DMS153 treated with DMSO at 0.1 percent for 48 hours (cell line): ENCODE measurements at regions not wholly inside any gene's neighbourhood (a gene's known extent, or its start where the extent isn't known, plus 50 kb on each side); places are given as distances from the start of the nearest gene placed in this dataset.

Experiments used
- DNase-seq: peaks from one replicate; lab custom pipeline; 2025; ENCODE audit not compliant: unreplicated experiment; lab: John Stamatoyannopoulos, UW

DNA sequence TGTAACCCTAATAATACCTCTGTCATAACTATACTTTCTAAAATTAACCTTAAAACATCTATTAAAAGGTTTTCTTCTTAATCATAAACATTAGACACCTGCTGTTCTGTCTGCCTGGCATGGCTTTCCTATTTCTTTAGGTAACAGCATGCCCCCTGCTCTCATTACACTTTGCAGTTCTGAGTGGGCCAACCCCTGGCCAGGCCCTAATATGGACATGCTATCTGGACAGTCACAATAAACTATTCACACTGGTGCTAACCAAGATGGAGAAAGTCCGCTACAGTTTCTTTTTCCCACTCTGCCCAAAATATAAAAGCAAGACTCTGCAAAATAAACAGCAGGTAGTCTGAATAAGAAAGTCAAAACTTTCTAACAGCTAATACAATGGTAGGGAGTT, 84.0 kb downstream of the ELAPOR2 start:
- no peak for DNase-seq

DNA sequence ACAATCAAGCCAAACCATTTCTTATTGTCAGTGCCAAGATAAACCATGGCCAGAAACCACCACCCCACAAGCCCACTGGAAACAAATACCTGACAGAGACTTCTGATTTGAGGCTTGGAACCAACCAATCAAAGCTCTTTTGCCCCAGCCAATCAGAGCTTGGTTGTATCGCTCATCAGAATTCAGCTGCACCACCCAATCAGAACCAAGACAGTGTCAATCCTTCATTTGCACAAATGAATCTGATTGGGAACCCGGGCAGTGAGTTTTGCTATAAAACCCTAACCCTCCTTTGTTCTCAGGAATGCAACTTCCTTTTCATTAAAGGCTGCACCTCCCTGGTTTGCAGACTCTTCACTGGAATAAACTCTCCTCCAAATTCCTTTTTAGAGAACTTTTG, 87.4 kb downstream of the ELAPOR2 start:
- DNase-seq: no peak

DNA sequence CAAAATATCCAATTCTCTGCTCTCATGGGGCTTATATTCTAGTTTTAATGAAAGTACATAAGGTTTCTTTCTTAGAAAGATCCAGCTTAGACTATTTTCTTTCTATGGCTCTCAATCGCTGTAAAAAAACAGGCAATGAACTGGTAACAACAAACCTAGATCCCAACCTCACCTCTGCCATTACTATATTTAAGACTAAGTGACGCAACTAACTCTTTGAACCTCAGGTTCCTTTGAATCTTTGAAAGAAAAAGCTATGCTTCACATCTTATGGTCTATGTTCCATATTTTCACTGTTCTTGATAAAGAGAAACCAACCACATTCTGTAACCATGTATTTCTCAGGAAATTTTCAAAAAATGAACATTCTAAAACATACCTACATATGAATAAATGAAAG, 88.5 kb downstream of the ELAPOR2 start:
- no peak for DNase-seq

DNA sequence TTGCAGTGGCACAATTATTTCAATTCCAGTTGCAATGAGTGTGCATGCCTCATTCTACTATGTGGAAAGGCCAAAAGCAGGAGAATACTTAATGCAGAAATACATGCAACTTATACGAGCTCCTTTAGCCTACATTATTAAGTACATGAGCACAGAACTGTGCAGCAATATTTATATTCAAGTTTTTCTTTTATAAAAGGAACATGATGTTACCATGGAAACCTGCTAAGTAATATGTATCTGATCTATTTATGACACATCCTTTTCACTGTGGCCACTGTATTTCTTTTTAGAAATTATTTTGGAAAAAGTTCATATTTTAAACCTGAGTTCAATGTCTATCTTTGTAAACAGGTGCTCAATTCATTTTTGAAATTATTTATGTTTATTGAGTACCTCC, 88.9 kb downstream of the ELAPOR2 start:
- DNase-seq: no peak

DNA sequence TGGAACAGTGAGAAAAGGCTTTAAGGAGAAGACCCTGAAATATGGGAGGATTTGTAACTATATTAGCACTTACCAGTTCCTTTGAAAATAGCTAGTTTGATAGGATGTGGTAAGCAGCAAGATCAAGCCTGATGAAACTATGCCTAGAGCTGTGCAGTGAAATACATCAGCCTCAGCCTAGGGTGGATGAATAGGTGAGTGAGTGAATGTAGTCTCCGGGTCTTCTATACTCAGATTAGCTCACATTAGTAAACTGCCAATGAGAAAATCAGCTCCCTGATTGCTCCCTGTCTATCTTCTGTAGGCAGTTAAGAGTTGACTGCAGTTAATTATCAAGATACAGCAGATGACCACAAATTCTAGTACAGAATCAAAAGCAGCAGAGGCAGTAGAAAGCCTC, 89.6 kb downstream of the ELAPOR2 start:
- DNase-seq: no peak

DNA sequence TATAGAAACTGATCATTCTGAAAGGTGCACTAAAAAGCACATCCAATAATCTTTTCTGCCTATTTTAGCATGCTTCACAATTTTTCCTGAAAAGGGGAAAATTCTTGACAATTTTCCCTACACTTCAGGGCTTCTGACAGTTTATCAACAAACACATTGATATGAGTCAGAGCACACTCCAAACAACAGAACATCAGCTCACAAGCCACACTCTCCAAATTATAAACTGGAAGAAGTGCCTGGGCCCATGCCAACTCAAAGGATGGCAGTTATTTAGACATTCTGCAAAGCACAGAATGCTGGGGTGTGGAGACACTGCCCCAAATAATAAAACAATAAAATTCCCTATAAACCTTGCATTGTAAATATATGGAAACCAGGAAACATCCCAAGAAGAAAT, 90.8 kb downstream of the ELAPOR2 start:
- DNase-seq: no peak

DNA sequence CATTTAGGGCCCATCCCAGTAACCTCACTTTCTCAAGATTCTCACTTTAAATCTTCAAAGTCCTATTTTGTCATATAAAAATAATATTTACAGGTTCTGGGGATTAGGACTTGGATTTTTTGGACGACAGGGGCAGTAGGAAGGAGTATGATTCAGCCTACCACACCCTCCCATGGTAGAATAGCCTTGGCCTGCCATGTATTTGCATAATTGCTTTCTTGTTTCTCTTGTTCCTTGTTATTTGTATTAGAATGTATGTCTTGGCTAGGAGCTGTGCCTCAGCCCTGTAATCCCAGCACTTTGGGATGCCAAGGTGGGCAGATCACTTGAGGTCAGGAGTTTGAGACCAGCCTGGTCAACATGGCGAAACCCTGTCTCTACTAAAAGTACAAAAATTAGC, 92.5 kb downstream of the ELAPOR2 start:
- no peak for DNase-seq

DNA sequence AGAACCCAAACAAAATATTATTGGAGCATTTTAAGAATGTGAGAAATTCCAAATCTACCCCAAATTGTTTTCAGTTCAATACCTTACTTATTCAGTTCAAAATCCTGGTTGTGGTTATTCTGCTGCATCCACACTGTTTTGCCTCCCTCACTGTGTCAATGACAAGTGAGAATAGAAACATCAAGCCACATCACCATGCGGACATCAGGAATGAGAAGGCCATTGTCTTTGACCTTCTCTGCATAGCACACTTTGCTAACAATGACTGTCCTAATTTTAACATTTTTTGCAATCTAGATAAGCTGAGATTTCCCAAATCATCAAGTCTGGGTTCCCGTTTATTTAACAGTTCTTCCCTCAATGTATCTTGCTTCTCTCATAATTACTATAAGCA, 93.7 kb downstream of the ELAPOR2 start:
- no peak for DNase-seq

DNA sequence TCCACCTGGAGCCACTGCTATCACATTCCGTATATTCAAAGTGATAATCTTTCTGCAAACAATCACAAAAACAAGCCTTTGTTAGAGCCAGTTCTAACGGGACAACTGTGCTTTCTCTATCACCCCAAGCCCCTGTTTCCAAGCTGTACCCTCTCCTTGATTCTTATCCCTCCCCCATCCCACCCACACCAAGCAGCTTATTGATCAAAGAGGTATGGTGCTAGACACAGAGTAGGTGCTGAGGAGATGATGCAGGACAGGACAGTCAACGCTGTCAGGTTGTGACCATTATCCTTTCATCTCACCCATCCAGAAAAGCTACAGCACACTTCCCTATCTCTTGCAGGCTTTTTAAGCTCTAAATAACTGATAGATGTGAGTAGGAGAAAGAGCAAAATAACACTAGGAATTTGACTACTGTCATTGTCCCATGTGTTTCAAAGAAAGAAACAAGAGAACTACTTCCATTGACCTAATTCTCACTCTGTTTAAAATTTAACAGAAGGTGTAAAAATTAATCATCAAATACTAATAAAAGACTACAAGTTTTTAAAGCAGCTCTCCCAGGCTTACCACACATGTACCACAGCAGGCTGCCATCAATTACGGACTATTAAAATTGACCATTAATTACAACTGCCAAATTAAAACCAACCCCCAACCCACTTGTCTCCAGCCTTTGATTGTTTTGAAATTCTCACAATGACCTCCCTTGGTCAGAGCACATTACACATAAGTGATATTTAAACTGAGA, 94.3 kb downstream of the ELAPOR2 start:
- DNase-seq: no peak

DNA sequence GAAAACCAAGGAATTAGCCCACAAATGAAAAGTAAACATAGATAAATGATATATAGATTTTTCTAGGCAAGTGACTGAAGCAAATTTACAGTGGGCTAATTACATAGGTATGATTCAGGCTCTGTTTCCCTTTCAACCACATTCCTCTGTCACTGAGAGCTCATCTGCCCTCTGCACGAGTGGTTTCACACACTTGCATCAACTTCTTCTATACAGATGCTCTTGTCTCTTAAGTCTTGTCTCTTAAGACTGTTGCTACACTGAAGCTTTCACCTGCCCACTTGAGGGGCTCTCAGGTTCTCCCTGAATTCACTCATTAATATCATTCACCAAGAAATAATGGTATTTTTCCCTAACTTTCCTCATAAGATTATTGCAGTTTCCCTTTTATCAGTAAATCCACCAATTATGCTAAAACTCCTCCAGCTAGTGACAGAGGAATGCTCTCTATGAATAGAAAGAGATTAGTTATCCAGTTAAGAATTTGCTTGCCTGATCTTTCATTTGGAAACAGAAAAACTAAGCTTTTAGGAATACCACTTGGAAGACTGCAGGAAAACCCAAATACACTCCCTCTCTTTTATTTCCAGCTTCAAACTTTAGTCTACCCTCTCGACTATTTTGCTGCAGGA, 95.7 kb downstream of the ELAPOR2 start:
- no peak for DNase-seq

DNA sequence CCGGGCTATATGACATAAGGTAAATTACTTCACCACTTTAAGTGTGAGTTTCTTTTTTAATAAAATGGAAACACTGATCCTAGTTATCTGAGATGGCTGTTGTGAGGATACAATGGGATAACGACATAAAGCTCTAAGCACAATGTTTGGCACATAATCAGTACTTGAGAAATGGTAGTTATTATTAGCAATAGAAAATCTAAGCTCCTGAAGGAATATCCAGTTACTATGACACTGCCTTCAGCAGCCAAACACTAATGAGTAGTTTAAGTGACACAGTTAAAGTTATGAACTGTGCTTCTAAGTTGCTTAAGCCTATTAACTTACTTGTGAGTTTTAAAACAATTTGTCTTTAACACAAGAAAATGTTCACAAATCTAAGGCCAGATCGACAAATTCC, 96.8 kb downstream of the ELAPOR2 start:
- no peak for DNase-seq

DNA sequence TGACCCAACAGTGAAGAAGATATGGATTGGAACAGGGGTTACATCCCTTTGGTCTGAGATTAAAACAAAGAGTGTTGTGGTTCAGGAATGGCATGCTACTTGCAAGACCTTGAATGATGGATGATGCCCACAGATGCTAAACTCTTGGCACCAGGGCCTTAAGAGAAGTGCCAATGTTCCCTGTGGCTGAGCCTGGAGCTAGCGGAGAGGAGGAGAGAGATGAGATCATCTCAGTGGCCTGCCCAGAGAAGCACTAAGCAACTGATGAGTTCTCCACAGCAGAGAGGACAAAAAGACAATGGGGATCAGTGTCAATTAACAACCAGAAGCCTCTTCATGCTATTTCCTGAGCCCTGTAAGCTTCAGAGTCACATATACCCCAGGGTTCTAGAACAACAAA, 97.8 kb downstream of the ELAPOR2 start:
- DNase-seq: no peak

DNA sequence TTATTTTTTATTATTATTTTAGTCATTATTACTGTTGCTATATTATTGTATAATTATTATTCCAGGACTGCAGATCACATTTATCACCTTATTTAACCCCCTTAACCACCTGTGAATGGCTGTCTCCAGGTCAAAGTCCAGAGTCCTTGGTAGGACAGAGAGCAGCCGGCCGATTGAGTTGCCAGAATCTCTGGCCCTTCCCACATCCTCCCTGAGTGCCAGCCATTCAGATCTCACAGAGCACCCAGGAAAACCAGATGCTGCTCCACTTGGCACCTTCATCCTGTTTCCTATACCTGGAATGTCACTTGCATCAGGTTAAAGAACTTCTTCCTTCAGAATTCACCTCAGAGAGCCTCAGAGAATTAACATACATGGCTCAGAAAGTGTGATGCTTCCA, 101.1 kb downstream of the ELAPOR2 start:
- DNase-seq: no peak

DNA sequence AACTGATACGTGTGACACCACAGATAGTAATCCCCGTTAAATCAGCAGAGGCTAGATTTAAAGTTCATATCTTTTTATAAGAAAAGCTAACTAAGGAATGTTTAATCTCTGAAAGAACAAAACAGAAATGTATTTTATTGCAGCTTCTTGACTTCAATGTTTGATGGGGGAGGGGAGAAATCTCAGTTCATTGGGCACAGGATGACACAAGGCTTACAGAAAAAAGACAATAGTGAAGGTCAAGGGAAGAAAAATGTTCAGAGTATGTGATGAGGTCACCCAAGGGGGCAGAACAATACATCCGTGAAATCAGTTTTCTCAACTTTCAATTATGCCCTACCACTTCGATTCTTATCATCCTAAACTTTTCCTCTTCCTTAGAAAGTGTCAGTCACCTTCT, 102.9 kb downstream of the ELAPOR2 start:
- no peak for DNase-seq

DNA sequence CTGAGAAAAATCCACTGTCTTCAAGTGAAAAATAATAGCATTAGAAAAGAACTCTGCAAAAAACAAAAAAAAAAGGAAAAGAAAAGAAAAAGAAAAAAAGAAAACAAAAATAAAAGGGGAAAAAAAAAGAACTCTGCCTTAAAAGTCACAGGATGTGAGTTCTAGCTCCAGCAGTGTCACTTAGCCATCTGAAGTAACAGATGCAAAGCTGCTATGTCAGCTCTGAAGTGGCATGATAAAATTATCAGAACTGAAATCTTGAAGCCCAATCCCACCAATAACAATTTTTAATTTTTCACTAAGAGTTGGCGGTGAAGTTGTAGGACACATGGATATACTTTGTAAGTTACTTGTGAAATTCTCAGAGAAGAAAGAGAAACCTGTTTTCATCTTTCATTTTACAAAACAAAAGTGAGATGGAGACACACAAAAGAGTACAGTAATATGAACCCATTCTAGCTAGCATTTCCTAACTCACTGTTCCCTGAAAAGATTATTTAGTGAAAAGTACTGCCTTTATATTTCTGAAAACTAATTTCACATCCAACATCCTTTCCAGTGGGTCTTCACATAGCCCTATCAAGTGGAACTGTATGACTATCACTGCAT, 103.5 kb downstream of the ELAPOR2 start:
- no peak for DNase-seq

DNA sequence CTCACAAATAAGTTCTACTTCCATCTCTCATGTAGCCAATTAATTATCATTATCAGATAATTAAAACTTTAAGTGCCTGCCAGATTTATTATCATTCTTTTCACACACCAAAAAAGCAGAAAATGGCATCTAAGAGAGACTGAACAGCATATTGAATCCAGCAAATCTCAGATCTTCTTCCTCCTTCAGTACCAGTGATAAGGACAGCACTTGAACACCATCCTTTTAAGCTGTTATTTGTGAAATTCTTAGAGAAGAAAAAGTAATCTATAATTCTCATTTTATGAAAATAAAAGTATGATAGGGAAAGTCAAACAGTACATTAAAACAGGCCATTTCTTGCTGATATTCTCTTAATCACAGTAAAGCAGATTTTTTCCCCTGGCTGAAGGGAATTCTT, 104.5 kb downstream of the ELAPOR2 start:
- no peak for DNase-seq

DNA sequence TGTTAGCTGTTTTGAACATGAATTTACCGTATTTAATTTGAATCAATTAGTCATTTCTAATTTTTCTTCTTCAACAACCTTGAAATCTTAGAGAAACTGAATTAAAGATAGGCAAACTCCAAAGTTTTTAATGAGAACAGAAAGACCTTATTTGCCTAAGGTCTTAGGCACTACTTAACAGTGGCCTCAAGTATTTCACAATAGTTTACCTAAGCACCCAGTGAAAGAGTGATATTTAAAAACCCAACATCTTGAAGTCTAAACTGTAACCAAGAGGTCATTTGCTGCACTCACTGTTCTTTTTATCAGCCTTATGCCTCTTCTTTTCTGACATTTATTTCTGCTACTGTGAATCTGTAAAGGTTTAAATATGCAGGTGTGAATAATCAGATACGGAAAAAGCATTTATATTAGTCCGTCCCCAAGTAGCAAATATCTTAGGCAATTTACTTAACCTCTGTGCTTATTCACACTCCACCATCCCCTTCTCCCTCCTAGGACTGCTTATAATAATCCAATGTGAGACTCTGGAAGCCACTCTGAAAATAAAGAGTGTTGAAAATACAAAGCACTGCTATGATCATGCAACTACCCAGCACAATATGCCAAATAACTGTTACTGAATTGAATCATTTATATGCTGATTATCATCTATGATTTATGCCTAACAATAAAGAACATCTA, 105.7 kb downstream of the ELAPOR2 start:
- no peak for DNase-seq

DNA sequence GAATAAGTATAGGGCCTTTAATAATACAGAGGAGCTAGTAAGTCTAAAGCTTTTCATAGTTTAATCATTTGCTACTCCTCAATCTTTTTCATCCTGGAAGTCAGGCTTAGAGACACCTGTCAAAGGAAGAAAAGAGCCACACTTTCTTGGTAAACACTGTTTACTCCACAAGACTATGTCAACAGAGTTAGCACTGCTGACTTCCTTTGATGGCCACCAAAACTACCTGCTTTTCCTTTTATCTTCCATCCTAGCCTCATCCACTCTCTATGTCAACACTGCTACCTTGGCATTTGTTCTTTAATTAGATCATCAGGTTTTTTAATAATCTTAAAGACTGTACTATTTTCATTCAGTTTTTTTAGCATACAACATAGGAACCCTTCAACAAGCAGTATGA, 106.2 kb downstream of the ELAPOR2 start:
- DNase-seq: no peak

DNA sequence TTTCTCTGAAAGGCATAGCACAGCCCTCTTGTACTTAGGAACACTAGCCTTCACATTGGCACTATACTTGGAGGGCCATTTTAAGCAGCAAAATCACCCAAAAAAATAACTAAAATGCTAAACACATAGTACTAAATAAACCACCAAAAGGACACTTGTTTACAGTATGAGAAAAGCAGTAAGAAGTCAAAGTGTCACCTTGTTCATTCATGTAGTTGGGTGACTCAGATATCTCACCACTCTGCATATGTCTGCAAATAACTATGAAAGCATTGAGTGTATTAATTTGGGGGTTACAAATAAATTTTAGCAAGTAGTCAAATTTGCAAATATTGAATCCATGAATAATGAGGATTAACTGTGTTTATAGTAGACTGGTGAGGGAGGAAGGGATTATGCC, 107.6 kb downstream of the ELAPOR2 start:
- no peak for DNase-seq

DNA sequence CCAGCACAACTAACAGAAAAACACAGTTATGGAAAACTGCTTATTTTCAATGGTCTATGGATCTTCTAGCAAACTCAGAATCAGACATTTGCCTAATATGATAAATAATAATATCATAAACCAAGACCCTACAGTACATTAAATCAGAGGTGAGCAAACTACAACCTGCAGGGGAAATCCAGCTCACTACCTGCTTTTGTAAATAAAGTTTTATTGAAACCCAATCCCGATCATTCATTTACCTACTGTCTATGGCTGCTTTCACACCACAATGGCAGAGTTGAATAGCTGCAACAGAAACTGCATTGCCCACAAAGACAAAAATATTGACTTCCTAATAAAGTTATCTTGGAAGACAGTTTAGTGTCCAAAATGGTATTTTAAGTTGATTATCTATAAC, 108.5 kb downstream of the ELAPOR2 start:
- no peak for DNase-seq

DNA sequence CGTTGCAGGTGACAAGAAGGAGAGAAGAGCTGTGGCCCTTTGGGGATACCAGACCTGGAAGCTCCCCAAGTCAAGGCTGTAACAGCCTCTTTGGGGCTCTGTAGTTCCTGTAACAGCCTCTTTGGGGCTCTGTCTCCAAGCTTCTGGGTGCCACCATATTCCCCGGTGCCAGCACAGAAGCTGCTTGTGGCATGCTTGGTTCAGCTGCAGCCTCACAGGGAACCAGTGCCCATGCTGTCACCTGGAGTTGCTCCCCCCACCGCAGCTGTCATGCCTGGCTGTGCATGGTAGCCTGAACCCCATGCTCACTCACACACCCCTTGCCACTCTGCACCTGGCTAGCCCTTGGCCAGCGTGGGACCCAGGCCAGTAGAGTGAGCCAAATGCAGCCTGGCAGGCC, 109.1 kb downstream of the ELAPOR2 start:
- no peak for DNase-seq

DNA sequence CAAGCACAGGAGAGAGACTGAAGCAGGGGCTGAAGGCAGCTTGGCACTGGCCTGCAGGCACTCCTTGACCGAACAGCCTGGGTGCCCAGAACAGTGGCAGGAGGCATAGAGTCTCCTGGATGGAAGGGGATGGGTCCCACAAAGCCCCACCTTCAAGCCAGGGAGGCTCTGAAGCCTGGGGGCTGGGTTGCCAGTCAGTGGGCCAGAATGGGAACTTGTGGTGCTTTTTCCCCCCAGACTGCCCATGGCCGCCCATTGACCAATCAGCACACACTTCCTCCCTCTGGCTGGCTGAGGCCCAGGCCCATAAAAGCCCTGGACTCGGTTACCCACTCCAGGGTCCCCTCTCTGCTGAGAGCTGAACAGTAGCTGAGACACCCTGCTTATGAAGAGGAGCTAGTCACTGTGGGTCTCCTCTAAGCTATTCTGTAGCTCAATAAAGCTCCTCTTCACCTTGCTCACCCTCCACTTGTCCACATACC, 109.6 kb downstream of the ELAPOR2 start:
- DNase-seq: no peak
